Thoracic aorta (tissue), 2 donors: ENCODE measurements at regions not wholly inside any gene's neighbourhood (a gene's known extent, or its start where the extent isn't known, plus 50 kb on each side); places are given as distances from the start of the nearest gene placed in this dataset.

Experiments
- ATAC-seq: fragments of 150-250 bp; one replicate; pipeline ENCODE4 v1.8.0; 2017; ENCODE audit warnings: low read depth; ENCODE audit not compliant: insufficient number of reproducible peaks, low FRiP score
- DNase-seq: peaks from one replicate; pipeline ENCODE4 v3.0.0-alpha.2; 2020; ENCODE audit warnings: low spot score
- H3K27ac ChIP-seq, 2 donors: fragments of 200-600 bp; sonication (generic); 1 replicate in 1 of 2; 2 replicates in 1 of 2; pipeline ENCODE4 v1.5.1; 2016; ENCODE audit warnings: mild to moderate bottlenecking in 2 of 2, moderate library complexity in 2 of 2
- H3K27me3 ChIP-seq: fragments of 200-600 bp; sonication (generic); replicated peaks from 2 replicates; pipeline ENCODE4 v1.6.0; 2016; ENCODE audit warnings: mild to moderate bottlenecking; ENCODE audit not compliant: insufficient read depth
- H3K36me3 ChIP-seq: fragments of 200-600 bp; sonication (generic); one replicate; pipeline ENCODE4 v1.5.1; 2016
- H3K4me1 ChIP-seq, 2 donors: fragments of 200-600 bp; sonication (generic); 1 replicate in 1 of 2; 2 replicates in 1 of 2; pipeline versions ENCODE4 v1.5.1 to v1.6.0; 2016; ENCODE audit warnings: low read depth in 2 of 2, mild to moderate bottlenecking in 1 of 2; ENCODE audit not compliant: control insufficient read depth in 1 of 2
- H3K4me3 ChIP-seq: fragments of 200-600 bp; sonication (generic); 2 replicates; pipeline ENCODE4 v1.5.1; 2016; ENCODE audit warnings: mild to moderate bottlenecking
- H3K9me3 ChIP-seq: fragments of 200-600 bp; sonication (generic); 2 replicates; pipeline ENCODE4 v1.5.1; 2016
- CTCF ChIP-seq: fragments of 200-600 bp; sonication (generic); IDR thresholded peaks from one replicate; pipeline ENCODE4 v1.5.1; 2019; ENCODE audit warnings: antibody characterized with exemption

- no peaks in the 10 kb centered on the region for H3K4me1 ChIP-seq
- no peaks in the 10 kb centered on the region for H3K9me3 ChIP-seq
- H3K4me3 ChIP-seq, result no peak overlapping the region
- no peak overlapping the region for H3K27ac ChIP-seq
- no peak for TF ChIP-seq CTCF
- no peak for DNase-seq
- no peaks in the 10 kb centered on the region for H3K36me3 ChIP-seq
- H3K27me3 ChIP-seq, result no peaks in the 10 kb centered on the region
- ATAC-seq, result no peak
These were observed 159.4 kb downstream of the HS3ST3A1 start for GRCh38 chr17:13442361-13442760.

GRCh38 chr17:13441873-13442272, 159.9 kb downstream of the HS3ST3A1 start:
- TF ChIP-seq CTCF, result no peak
- no peaks in the 10 kb centered on the region for H3K36me3 ChIP-seq
- no peak overlapping the region for H3K4me3 ChIP-seq
- no peaks in the 10 kb centered on the region for H3K4me1 ChIP-seq
- no peaks in the 10 kb centered on the region for H3K9me3 ChIP-seq
- no peak for DNase-seq
- no peak for ATAC-seq
- H3K27ac ChIP-seq, result no peak overlapping the region
- H3K27me3 ChIP-seq, result no peaks in the 10 kb centered on the region

- ATAC-seq, result no peak
These were observed 163.6 kb downstream of the HS3ST3A1 start for GRCh38 chr17:13437966-13438779.

GRCh38 chr17:13435230-13435629, 166.5 kb downstream of the HS3ST3A1 start:
- H3K4me3 ChIP-seq, result no peak overlapping the region
- no peaks in the 10 kb centered on the region for H3K36me3 ChIP-seq

More at GRCh38 chr17:13437966-13438779, 163.6 kb downstream of the HS3ST3A1 start:
- H3K4me3 ChIP-seq, result no peak overlapping the region
- no peak for DNase-seq
- no peaks in the 10 kb centered on the region for H3K9me3 ChIP-seq
- H3K36me3 ChIP-seq, result no peaks in the 10 kb centered on the region
- H3K27ac ChIP-seq, result no peak overlapping the region
- no peak for TF ChIP-seq CTCF
- no peaks in the 10 kb centered on the region for H3K4me1 ChIP-seq
- H3K27me3 ChIP-seq, result no peaks in the 10 kb centered on the region

GRCh38 chr17:13429201-13429600, 172.5 kb downstream of the HS3ST3A1 start:
- Histone ChIP-seq H3K4me1 (no peaks in the 10 kb centered on the region), H3K27me3 (no peaks in the 10 kb centered on the region), H3K27ac (no peak overlapping the region), H3K36me3 (no peaks in the 10 kb centered on the region), H3K9me3 (no peaks in the 10 kb centered on the region), H3K4me3 (no peak overlapping the region)
- DNase-seq (no peak), ATAC-seq (no peak)
- TF ChIP-seq CTCF, result no peak

More at GRCh38 chr17:13435230-13435629, 166.5 kb downstream of the HS3ST3A1 start:
- no peaks in the 10 kb centered on the region for H3K4me1 ChIP-seq
- ATAC-seq, result no peak
- H3K9me3 ChIP-seq, result no peaks in the 10 kb centered on the region
- H3K27me3 ChIP-seq, result no peaks in the 10 kb centered on the region
- no peak overlapping the region for H3K27ac ChIP-seq
- no peak for DNase-seq
- no peak for TF ChIP-seq CTCF
